ENCODE measurements at regions not wholly inside any gene's neighbourhood (a gene's known extent, or its start where the extent isn't known, plus 50 kb on each side); places are given as distances from the start of the nearest gene placed in this dataset.

GRCh38 chr3:164222197-164222596 is 856.1 kb downstream of the SI start:
- in situ Hi-C loops (cut with MboI) (no loop called here), intact Hi-C loops (cut with micrococcal nuclease) (no loop called here)
- Histone ChIP-seq H3K4me1 (replicated peaks in 1 of 2; ENCODE audit: control insufficient read depth in 2 of 2, insufficient read depth in 2 of 2, low read length in 2 of 2) (no peaks in the 10 kb centered on the region), H3K4me2 (ENCODE audit: insufficient read depth, low read length) (no peak overlapping the region), H3K36me3 (ENCODE audit: control insufficient read depth, insufficient read depth, low read length) (no peaks in the 10 kb centered on the region), H3K9me1 (ENCODE audit: control insufficient read depth, insufficient read depth, low read length) (no peaks in the 10 kb centered on the region), H3K79me2 (ENCODE audit: control insufficient read depth, insufficient read depth, low read length) (no peaks in the 10 kb centered on the region), H3K27me3 (ENCODE audit: control insufficient read depth in 2 of 2, insufficient read depth in 2 of 2, low read length in 2 of 2) (no peaks in the 10 kb centered on the region), H2AFZ (ENCODE audit: low read depth, low read length) (no peak overlapping the region), H3K27ac (ENCODE audit: extremely low read depth, low read depth, low read length) (no peak overlapping the region), H4K20me1 (replicated peaks; ENCODE audit: control insufficient read depth, insufficient read depth, low read length) (no peaks in the 10 kb centered on the region), H3K4me3 (no peak overlapping the region), H3K9me3 (replicated peaks; ENCODE audit: control insufficient read depth, insufficient read depth, low read depth, low read length) (no peaks in the 10 kb centered on the region), H3K9ac (ENCODE audit: insufficient read depth in 1 of 2, low read depth in 2 of 2, low read length in 2 of 2) (no peak overlapping the region)
- DNase-seq (ENCODE audit: extremely low read depth in 1 of 4, low spot score in 3 of 4): no peak
- no TSS peak for BruUV-seq (replicated peaks)
- WGBS (ENCODE audit: insufficient coverage, low coverage, missing lambda C conversion rate): 3% methylated on average over 3 of the region's 3 CpGs
- no peak for ATAC-seq
- FAIRE-seq: no peak
- ChIA-PET CTCF (ENCODE audit: low intra/inter-chr PET ratio) (no interaction called here), POLR2A (no interaction called here)
- TF ChIP-seq DACH1 (IDR thresholded peaks at IDR 0.05; ENCODE audit: partially characterized antibody) (no peak), KLF13 (tag; IDR thresholded peaks at IDR 0.05; ENCODE audit: borderline replicate concordance, low read depth) (no peak), ZNF589 (CRISPR knock-in tag; IDR thresholded peaks at IDR 0.05; ENCODE audit: low read depth) (no peak), TEAD2 (tag; IDR thresholded peaks at IDR 0.05) (no peak), ELF1 (tag; IDR thresholded peaks at IDR 0.05) (no peak), ARID3B (CRISPR knock-in tag; IDR thresholded peaks at IDR 0.05; ENCODE audit: borderline replicate concordance) (no peak)
